Left lung (tissue), 4 donors: ENCODE measurements at regions not wholly inside any gene's neighbourhood (a gene's known extent, or its start where the extent isn't known, plus 50 kb on each side); places are given as distances from the start of the nearest gene placed in this dataset.

Source experiments
- ATAC-seq: fragments of 200-7000 bp; cut with Tn5 transposase; one replicate; pipeline ENCODE4 v1.9.1; 2020; ENCODE audit warnings: moderate library complexity
- DNase-seq, 4 donors: peaks; one replicate each; pipeline ENCODE4 v3.0.0-alpha.2; 2013 to 2020
- H3K27ac ChIP-seq, 2 donors: fragments of 200-600 bp; sonication (generic) in 1 of 2; one replicate each; pipeline versions ENCODE4 v1.5.0 to v1.8.0; 2020 to 2021
- H3K27me3 ChIP-seq, 2 donors: fragments of 200-600 bp; sonication (generic) in 1 of 2; one replicate each; pipeline versions ENCODE4 v1.5.0 to v1.8.0; 2020 to 2021
- H3K36me3 ChIP-seq, 2 donors: fragments of 200-600 bp; sonication (generic) in 1 of 2; one replicate each; pipeline versions ENCODE4 v1.5.0 to v1.8.0; 2020 to 2021
- H3K4me1 ChIP-seq, 2 donors: fragments of 200-600 bp; one replicate each; pipeline ENCODE4 v1.8.0; 2021
- H3K4me3 ChIP-seq, 2 donors: fragments of 200-600 bp; sonication (generic) in 1 of 2; one replicate each; pipeline versions ENCODE4 v1.5.0 to v1.8.0; 2020 to 2021; ENCODE audit warnings: mild to moderate bottlenecking in 1 of 2
- H3K9me3 ChIP-seq, 2 donors: fragments of 200-600 bp; sonication (generic) in 1 of 2; one replicate each; pipeline versions ENCODE4 v1.5.0 to v1.8.0; 2020 to 2021
- intact Hi-C, 2 donors: fragments of 100-400 bp; cut with DNase I; formaldehyde crosslinking; loops; one replicate each; pipeline versions ENCODE4 v1.11.2 to v1.14.2; 2022
- TF ChIP-seq, protein P1 (sequence below), 2 donors: fragments of 200-600 bp; sonication (generic) in 1 of 2; IDR thresholded peaks; one replicate each; pipeline versions ENCODE4 v1.5.0 to v1.8.0; 2021; ENCODE audit warnings: antibody characterized with exemption in 2 of 2
- donor health status: DM: no; HTN: yes; CAD: no.
- donor health status: DM: no; HTN: no; CAD: no.

GRCh38 chr11:98572941-98573340, 447.8 kb upstream of the CNTN5 start:
- no peak for ATAC-seq
- TF ChIP-seq, protein P1, sequence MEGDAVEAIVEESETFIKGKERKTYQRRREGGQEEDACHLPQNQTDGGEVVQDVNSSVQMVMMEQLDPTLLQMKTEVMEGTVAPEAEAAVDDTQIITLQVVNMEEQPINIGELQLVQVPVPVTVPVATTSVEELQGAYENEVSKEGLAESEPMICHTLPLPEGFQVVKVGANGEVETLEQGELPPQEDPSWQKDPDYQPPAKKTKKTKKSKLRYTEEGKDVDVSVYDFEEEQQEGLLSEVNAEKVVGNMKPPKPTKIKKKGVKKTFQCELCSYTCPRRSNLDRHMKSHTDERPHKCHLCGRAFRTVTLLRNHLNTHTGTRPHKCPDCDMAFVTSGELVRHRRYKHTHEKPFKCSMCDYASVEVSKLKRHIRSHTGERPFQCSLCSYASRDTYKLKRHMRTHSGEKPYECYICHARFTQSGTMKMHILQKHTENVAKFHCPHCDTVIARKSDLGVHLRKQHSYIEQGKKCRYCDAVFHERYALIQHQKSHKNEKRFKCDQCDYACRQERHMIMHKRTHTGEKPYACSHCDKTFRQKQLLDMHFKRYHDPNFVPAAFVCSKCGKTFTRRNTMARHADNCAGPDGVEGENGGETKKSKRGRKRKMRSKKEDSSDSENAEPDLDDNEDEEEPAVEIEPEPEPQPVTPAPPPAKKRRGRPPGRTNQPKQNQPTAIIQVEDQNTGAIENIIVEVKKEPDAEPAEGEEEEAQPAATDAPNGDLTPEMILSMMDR (IDR thresholded peaks at IDR 0.05): no peak
- DNase-seq: no peak
- H3K4me3 ChIP-seq: no peak overlapping the region
- H3K27ac ChIP-seq: no peak overlapping the region
- intact Hi-C loops: no loop called here
- H3K9me3 ChIP-seq: no peaks in the 10 kb centered on the region
- H3K36me3 ChIP-seq: no peaks in the 10 kb centered on the region
- no peaks in the 10 kb centered on the region for H3K4me1 ChIP-seq
- H3K27me3 ChIP-seq: no peaks in the 10 kb centered on the region

GRCh38 chr11:98587884-98588283, 432.9 kb upstream of the CNTN5 start:
- H3K36me3 ChIP-seq: no peaks in the 10 kb centered on the region
- H3K27ac ChIP-seq: no peak overlapping the region
- H3K9me3 ChIP-seq: peaks cover 0 to 6% of the 10 kb centered on the region in 2 donors
- TF ChIP-seq, protein P1 (IDR thresholded peaks at IDR 0.05): no peak
- ATAC-seq (no peak), DNase-seq (no peak)
- no peaks in the 10 kb centered on the region for H3K27me3 ChIP-seq
- no peak overlapping the region for H3K4me3 ChIP-seq
- H3K4me1 ChIP-seq: no peaks in the 10 kb centered on the region
- intact Hi-C loops: no loop called here

- TF ChIP-seq, protein P1 (IDR thresholded peaks at IDR 0.05): no peak
- Histone ChIP-seq H3K9me3 (peaks cover 0 to 9% of the 10 kb centered on the region in 2 donors), H3K36me3 (no peaks in the 10 kb centered on the region), H3K4me1 (no peaks in the 10 kb centered on the region), H3K27me3 (no peaks in the 10 kb centered on the region), H3K27ac (no peak overlapping the region), H3K4me3 (no peak overlapping the region)
- intact Hi-C loops: no loop called here
- no peak for ATAC-seq
- DNase-seq: no peak
Observed at GRCh38 chr11:98589967-98590366, 430.8 kb upstream of the CNTN5 start.

DNA sequence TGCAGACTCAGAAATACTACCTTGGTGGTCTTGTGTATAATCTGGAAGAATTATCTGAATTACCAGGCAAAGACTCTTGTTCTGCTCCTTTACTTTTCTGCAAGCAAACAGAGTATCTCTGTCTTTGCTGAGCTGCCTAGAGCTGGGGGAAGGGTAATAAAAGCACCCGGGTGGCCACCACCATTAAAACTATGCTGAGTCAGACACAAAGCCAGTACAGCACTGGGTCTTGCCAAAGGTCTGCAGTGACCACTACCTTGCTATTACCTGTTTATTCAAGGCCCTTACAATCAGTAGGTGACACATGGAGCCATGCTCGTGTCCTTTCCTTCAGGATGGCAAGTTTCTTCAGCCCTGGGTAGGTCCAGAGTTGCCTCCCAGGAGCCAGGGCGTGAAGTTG, 420.6 kb upstream of the CNTN5 start:
- DNase-seq: no peak
- H3K27me3 ChIP-seq: no peaks in the 10 kb centered on the region
- no peaks in the 10 kb centered on the region for H3K36me3 ChIP-seq
- TF ChIP-seq, protein P1 (IDR thresholded peaks at IDR 0.05): no peak
- no peak overlapping the region for H3K27ac ChIP-seq
- H3K4me3 ChIP-seq: no peak overlapping the region
- ATAC-seq: no peak
- peaks cover 0 to 13% of the 10 kb centered on the region in 2 donors for H3K9me3 ChIP-seq
- intact Hi-C loops: no loop called here
- H3K4me1 ChIP-seq: no peaks in the 10 kb centered on the region

GRCh38 chr11:98600786-98601773, 419.7 kb upstream of the CNTN5 start:
- intact Hi-C loops: no loop called here
- no peaks in the 10 kb centered on the region for H3K36me3 ChIP-seq
- H3K27ac ChIP-seq: no peak overlapping the region
- TF ChIP-seq, protein P1 (IDR thresholded peaks at IDR 0.05): no peak
- no peaks in the 10 kb centered on the region for H3K27me3 ChIP-seq
- H3K9me3 ChIP-seq: peaks cover 0 to 5% of the 10 kb centered on the region in 2 donors
- peak; percentile 91 for ATAC-seq
- peak in 2 of 4 donors; percentile 43 to 62 for DNase-seq
- H3K4me3 ChIP-seq: no peak overlapping the region
- no peaks in the 10 kb centered on the region for H3K4me1 ChIP-seq
